HT1080 (cell line): ENCODE measurements at regions not wholly inside any gene's neighbourhood (a gene's known extent, or its start where the extent isn't known, plus 50 kb on each side); places are given as distances from the start of the nearest gene placed in this dataset.
A peak's percentile ranks its signal among the peaks of the same experiment; 100 is the strongest.

Source experiments
- DNase-seq: peaks from one replicate; pipeline ENCODE4 v3.0.0-alpha.2; 2015; ENCODE audit warnings: low read depth

DNA sequence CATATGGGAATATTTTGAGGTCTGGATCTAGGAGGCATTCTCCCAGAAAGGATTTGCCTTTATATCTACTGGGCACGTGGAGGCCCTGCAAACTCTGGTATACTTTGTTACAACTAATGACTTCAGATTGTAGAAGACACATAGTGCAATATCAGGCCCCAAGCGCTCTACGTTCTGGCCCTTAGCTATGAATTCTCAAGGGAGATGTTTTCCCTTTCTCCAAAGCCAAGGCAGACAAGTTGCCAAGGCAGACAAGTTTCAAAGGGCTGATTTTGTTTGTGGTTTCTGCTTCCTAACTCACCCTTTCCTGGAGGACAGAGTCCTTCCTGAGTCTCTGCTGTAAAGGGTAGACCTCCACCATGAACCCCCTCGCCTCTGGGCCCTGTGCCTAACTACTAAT, 99.4 kb upstream of the CTTNBP2 start:
- no peak for DNase-seq

DNA sequence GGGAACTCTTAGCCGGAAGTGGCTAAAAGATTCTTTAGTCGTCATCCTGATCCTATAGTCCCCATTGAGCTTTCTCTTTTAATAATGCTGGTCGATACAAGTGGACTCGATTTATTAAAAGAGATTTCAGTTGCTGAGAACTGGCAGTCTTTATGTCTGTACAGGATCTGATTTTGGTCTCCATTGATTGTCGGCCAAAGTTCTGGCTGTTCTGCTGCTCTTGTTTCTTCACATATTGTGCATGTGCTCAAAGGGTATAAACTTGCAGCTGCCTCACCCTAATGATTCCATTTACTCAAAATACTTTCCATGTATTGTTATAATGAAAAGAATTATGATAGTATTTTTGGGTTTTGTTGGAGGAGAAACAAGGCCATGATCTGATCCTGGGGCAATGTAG, 100.7 kb upstream of the CTTNBP2 start:
- no peak for DNase-seq

DNA sequence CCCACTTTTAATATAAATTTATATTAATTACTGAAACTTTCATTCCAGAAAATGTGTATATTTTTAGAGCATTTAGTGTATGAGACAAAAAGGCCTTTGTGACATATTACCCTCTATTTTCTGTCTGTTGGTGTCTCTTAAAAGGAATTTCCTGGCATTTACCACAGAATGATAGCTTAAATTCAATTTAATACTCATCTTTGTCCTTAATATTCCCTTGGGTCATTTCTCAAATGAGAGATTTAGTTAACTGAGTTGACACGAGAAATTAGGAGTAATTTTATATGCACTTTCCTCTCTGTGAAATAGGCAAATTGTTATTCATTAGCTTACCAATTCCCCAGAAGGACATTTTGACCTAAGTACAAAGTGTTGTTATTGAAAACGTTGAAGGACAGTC, 101.7 kb upstream of the CTTNBP2 start:
- no peak for DNase-seq

DNA sequence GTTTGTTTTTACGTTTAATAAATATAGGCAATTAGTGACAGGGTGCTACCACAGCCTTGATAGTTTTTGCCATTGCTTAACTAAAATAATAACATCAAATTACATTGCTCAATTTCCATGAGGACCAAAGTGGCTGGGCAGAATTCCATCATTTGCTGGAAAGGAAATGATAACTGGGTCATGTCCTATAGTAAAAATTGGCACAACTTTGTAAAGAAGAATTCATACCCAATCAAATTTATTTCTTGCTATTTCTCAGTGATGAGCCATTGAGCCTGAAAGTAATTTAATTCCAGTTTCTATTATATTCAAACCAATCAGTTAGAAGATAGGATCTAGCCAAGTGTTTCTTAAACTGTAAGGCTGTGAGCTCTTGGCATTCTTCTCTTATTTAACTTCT, 102.2 kb upstream of the CTTNBP2 start:
- no peak for DNase-seq

DNA sequence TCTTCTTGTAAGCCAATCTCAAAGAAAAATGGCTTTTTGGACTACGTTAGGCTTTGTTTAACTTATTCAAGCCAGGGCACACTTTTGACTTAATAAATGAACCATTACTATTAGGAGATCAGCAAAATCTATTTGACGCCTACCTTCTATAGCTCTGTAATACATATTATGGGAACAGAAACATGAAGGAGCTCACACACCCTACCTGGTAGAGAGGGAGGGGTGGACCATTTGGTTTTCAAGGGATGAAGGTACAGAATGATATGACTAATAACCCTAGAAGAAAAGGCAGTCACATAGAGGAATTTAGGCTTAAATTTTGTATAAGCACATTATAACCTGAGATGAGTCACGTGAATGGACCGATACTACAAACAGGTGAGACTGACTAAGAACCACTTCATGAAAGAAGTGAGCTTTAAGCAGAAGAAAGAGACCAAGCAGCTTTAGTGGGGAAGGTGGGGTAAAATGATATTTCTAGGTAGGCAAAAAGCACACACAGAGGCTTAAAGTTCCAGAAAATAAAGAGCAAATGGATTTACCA, 106.8 kb upstream of the CTTNBP2 start:
- DNase-seq: no peak

DNA sequence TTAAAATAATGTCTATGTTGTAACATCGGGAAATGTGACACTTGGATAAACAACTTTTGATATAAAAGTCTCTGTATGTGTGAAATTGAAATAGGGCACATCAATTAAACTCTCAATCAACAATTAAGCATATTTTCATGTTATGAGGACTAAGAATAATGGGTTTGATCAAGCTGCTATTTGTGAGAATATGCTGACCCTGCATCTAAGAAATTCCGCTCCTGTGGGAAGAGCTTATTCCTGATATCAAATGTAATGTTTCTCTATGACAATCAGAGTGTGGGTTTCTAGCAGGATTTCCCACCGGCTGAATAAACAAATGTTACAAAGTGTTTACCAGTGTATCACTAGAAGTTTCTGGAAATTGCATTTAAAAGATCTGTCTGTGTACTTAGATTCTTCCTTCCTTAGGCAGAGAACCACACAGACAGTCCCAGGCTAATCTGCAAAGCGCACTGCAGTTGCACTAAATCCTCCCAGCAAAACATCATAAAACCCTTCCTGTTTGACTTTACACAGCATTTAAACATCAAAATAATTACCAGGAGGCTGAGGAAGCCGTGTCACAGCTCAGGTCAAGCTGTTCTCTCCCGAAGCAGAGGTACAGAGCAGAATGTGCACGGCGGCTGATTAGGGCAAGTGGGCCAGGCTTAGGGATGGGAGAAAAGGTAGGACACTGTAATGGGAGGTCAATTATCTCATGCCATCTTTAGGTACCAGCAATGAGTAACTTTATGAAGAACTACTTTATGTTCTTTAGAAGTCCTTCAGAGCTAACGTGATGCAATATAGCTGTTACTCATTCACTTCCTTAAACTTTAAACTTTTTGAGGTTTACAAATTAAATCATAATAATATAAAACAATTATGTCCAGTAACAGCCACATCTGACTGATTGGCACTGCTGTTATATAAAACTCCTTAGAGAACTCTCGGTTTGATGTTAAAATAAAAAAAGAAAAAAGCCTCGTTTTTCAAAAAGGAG, 109.1 kb upstream of the CTTNBP2 start:
- no peak for DNase-seq

DNA sequence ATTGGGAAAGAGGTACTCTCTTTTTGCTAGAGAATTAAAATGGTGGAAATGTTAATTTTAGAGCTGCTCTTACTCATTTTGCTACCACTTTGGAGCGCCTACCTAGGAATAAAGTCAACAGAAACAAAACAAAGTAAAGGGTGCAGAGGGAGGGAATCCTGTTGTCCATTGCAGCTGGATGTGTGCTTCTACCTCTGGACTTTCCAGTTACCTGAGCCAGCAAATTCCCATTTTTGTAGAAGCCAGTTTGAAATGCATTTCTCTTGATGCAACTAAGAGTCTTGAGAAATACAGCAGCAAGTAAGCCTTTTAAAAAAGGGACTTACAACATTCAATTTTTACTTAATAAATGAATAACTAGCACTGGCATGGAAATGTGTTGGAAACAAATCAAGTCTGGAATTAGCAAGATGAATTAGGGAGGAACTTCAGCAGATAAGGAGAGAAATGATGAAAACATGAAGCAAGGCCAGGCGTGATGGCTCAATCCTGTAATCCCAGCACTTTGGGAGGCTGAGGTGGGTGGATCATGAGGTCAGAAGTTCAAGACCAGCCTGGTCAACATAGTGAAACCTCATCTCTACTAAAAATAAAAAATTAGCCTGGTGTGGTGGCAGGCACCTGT, 113.5 kb upstream of the CTTNBP2 start:
- no peak for DNase-seq

DNA sequence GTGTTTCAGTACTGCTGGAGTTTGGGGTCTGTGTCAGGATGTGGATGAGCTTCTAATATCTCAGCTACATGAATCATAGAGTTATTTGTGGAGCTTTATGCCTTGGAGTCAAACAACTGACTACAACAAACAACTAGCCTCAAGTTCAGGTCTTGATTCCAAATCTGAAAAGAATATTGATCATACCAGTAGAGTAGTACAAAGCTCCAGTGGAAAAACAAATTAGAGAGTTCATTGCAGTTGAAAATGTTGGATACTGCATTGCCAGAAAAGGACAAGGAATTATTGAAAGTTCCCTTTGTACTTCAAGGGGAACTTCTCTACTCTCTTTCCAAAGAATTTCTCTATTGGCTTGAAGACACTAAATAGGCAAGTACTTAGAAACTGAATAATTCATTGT, 117.6 kb upstream of the CTTNBP2 start:
- DNase-seq: no peak

DNA sequence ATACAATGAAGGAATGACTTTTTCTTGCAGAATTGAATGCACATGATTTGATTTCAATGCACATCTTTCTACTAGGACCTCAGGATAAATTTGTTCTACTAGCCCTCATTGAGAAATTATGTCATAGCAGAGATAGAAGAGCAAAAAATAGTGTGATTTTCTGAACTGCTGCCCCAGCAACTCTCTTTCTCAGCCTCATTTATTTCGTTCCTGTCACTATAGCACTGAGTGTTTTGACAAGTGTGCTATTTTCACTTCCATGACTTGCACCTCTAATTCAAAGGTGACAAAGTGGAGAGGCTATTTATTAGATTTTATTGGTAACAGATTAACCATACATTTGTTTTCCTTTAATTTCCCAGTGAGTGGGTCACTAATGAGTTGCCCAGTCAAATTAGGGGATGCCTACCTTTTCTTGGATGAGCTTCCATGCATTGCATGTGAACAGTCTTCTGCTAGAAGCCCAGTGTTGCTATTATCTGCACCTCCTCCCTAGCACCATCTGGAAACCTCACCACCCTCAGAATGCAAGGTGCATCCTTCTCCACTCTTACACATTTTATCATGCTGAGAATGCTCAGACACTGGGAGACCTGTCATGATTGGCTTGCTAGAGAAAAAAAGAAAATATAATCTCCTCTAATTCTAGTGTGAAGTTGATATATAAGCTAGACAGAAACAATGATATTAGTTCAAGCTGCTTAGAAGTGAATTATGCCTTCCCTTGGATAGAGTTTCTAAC, 119.6 kb upstream of the CTTNBP2 start:
- no peak for DNase-seq

DNA sequence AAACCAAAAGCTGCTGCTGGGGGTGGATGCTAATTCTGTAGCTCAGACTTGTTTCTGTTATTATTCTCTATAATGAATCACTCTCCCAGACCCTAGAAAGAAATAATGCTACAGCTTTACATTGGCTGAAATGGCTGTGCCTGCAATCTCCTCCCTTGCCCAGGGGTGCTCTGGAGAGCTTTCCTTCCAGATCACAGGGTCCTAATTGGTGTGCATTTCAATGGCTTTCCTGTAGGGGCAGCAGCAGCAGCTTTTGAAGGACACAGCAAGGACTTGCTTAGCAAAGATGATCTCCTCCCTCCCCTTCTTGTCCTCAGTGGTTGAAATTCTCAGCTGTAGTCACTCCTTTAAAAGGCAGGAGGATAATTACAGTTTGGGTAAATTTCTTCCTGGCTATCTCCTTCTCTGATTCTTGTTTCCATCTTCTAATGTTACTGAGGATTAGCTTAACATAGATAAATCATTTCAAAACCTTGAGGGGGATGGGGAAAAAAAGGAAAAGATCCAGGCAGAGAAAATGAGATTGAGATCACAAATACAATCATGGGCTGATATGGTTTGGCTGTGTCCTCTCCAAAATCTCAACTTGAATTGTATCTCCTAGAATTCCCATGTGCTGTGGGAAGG, 120.2 kb upstream of the CTTNBP2 start:
- DNase-seq: peak; percentile 73

DNA sequence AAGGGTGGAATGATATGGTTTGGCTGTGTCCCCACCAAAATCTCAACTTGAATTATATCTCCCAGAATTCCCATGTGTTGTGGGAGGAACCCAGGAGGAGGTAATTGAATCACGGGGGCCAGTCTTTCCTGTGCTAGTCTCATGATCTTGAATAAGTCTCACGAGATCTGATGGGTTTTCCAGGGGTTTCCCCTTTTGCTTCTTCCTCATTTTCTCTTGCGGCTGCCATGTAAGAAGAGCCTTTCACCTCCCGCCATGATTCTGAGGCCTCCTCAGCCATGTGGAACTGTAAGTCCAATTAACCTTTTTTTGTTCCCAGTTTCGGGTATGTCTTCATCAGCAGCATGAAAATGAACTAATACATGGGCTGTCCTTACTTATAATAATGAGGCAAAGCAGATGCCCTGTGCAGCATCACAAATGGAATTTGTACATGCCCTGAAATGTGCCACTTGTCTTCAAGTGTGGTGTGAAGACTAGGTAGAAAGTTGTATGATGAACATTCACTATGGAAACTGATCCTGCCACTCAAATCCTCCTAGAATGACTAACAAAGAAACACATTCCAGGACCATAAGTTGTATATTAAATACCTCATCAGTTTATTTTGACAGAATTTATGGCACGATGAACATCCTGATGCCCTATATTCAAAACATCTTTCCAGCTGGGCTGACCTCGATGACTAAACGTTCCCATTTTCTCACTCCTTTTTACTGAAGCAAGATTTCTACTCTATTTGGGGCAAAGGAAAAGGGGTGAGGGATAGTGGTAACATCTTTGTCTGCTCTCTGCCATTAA, 122.8 kb upstream of the CTTNBP2 start:
- DNase-seq: peak; percentile 67

DNA sequence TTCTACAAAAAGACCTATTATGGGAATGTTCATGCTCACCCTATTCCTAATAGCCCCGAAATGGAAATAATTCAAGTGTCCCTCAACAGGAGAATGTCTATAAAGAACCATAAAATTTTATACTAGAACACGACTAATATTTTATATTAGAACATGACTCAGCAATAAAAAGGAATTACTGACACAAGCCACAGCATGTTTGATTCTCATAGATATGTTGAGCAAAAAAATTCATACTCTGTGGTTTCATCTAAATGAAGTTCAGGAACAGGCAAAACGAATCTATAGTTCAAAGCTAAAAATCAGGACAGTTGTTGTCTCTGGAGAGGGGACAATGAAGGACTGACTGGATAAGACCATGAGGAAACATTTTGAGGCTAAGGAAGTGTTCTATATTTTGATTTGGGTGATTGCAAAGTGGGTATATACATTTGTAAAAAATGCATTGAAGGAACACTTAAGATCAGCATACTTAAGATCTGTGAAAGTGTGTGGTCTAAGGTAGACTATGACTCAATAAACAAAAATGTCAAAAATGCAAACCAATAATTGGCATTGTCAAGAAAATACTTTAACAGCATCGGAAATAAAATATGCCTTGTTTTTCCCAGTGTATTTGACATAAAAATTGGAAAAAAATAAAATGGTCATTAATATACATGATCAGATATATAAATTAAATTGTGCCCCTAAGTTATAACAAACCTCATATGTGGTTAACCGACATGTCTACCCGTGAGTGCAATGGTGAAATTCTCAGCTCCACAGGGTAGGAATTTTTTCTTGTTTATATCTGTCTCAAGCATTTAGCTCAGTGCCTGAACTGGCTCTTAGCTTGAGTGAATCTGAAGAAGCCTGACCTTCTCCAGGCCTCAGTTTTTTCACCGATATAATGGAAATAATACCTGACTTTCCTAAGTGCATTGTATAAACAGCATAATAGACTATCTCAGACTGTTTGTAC, 124.9 kb upstream of the CTTNBP2 start:
- DNase-seq: peak; percentile 79

DNA sequence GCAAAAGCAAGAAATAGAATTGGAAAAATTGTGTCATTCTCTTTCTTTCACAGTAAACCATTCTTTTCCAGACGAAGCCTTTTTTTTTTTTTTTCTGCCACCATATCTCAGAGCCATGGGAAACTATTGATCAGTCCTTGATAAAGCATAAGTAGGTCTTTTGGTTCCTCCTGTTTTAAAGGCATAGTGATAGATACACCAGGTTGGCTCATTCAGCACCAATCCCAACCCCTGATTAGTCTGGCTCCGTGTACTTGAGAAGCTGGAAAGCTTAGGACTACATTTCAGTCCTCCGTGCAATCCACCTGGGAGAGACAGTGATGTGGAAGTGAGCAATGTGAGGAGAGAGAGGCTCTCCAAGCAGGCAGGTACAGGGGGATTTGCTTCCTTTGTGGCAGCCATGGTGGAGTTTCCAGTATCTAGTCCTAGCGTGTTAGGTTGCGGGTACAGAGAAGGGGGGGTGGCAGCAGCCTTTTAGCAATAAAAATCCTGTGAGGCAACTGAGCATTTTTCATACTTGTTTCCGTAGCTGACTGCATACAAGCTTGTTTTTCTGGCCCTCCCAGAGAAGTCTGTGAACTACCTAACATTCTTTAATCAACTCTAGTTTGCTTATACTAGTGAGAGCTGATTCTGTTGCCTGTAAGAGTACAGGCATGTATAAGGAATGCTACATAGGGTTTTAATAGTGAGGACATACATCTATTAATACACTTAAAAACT, 127.4 kb upstream of the CTTNBP2 start:
- DNase-seq: no peak

DNA sequence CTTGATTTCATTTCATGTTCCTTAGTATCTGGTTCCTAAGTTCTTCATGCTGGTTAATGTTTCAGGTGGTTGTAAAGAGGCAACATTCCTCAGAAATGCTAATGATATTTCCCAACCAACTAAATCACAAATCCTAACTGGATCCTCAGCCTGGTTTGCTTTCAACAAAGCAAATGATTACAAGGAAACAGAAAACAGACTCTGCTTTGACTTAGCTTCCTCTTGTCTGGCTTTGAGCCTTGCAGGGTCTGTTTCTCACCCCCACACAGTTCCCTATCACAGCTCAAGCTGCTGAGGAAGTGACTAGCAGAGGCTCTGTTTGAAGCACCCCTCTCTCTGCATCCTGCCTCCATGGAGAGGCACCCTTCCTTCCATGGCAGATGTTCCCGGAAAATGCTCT, 130.2 kb upstream of the CTTNBP2 start:
- DNase-seq: no peak

DNA sequence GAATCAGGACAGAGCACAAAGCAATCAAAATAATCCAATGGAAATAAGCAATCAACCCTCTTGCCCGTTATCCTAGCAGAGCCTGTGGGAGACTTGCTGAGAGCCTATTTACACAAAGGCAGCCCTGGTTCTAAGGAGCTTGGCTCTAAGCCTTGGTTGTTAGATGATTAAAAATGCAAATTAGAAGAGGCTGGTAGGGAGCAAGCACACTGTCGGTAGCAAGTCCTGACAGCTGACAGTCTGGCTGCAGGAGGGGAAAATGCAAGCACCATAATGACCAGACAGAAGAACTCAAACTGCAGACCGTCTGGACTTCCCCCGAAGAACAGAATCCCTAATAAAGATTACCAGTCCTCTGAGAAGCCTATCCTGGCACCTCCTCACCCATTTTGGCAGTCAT, 131.8 kb upstream of the CTTNBP2 start:
- no peak for DNase-seq

DNA sequence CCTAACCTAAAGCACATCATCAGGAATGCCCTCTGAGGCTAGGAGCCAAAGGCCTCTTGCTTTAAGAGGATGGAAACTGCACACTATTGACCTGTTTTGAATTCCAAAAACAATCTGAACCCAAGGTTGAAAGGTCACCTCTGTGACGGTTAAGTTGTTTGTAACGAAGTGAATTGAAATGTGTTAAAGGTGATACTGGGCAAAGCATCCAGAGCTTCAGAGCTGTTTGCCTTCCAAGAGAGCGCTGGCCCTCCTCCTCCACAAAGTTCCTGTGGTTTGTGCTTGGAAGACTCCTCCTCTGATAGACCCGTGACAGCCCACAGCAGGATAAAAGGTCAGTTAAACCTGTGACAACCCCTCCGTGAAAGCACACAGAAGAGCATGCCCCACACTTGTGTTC, 133.7 kb upstream of the CTTNBP2 start:
- no peak for DNase-seq

DNA sequence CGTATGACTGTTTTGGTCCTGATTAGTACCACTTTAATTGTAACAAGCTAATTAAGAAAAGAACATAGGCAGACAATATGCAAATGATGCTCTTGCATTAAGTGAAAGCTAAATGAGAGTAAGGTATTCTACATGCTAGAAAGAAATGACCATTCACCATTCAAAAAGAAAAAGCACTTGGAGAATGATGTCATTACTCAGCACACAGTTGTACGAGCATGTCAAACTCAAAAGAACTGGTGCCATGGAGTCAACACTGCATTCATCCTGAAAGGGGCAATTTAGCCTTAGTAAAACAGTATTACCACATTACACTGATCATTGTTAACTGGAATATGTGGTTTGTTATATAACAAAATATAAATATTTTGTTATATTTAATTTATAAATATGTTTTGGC, 136.2 kb upstream of the CTTNBP2 start:
- DNase-seq: no peak

DNA sequence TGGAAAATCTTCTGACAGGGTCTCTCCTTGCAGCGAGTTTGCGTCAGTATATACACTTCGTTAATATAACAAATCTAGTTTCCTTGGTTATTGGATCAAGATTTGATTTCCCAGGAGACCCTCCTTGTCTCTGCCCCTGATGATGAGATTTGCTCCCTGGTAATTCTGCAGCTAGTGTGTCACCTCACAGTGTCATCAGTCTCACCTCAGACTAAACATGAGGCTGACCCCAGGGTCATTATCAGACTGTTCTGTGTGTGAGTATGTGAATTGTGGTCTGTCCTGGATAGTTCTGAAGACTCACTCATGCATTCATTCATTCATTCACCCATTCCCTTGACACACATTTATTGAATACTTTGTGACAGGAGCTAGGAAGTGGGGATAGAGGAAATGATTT, 138.4 kb upstream of the CTTNBP2 start:
- no peak for DNase-seq
